ENCODE measurements at regions not wholly inside any gene's neighbourhood (a gene's known extent, or its start where the extent isn't known, plus 50 kb on each side); places are given as distances from the start of the nearest gene placed in this dataset.

DNA sequence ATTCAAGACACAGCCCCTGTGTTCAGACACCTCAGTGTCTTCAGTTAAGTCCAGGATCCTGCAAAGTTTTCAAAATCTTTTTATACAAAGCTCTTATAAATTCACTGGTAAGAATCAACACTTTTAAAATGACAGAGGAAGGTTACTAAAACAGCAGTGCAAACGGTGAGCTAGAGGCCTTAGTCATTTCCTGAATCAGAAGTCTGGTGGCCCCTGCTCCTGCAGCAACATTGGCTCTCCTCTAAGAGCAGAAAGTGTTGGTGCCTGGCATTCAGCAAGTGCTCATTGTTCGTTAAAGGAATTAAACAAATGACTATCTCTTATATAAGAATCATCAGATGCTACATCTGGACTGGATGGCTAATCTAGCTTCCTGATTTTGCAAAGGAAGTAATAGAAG lies 282.9 kb downstream of the PTGER3 start:
- POLR2A ChIA-PET, result no interaction called here
- Histone ChIP-seq H3K36me3 (replicated peaks in 1 of 2; ENCODE audit: control insufficient read depth in 1 of 2, insufficient read depth in 2 of 2, low read length in 2 of 2) (no peaks in the 10 kb centered on the region), H3K27me3 (ENCODE audit: control insufficient read depth in 1 of 2, insufficient read depth in 2 of 2, low read length in 2 of 2) (no peaks in the 10 kb centered on the region), H3K9me3 (ENCODE audit: low read length) (no peaks in the 10 kb centered on the region), H4K20me1 (ENCODE audit: insufficient read depth, low read length) (no peaks in the 10 kb centered on the region), H3K9ac (ENCODE audit: insufficient read depth, low read depth, low read length) (no peak overlapping the region), H3K4me1 (ENCODE audit: insufficient read depth, low read length) (no peaks in the 10 kb centered on the region), H3K4me2 (ENCODE audit: low read depth, low read length) (no peak overlapping the region), H2AFZ (ENCODE audit: low read length) (no peak overlapping the region), H3K4me3 (replicated peaks in 1 of 3; ENCODE audit: insufficient read depth in 1 of 3, low read depth in 2 of 3, low read length in 3 of 3) (no peak overlapping the region), H3K27ac (ENCODE audit: extremely low read length, insufficient read depth, low read length) (no peak overlapping the region), H3K79me2 (ENCODE audit: insufficient read depth, low read length) (no peaks in the 10 kb centered on the region)
- TF ChIP-seq, protein P1, sequence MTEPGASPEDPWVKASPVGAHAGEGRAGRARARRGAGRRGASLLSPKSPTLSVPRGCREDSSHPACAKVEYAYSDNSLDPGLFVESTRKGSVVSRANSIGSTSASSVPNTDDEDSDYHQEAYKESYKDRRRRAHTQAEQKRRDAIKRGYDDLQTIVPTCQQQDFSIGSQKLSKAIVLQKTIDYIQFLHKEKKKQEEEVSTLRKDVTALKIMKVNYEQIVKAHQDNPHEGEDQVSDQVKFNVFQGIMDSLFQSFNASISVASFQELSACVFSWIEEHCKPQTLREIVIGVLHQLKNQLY (CRISPR knock-in tag; IDR thresholded peaks at IDR 0.05), result no peak
- TF ChIP-seq, protein P2, sequence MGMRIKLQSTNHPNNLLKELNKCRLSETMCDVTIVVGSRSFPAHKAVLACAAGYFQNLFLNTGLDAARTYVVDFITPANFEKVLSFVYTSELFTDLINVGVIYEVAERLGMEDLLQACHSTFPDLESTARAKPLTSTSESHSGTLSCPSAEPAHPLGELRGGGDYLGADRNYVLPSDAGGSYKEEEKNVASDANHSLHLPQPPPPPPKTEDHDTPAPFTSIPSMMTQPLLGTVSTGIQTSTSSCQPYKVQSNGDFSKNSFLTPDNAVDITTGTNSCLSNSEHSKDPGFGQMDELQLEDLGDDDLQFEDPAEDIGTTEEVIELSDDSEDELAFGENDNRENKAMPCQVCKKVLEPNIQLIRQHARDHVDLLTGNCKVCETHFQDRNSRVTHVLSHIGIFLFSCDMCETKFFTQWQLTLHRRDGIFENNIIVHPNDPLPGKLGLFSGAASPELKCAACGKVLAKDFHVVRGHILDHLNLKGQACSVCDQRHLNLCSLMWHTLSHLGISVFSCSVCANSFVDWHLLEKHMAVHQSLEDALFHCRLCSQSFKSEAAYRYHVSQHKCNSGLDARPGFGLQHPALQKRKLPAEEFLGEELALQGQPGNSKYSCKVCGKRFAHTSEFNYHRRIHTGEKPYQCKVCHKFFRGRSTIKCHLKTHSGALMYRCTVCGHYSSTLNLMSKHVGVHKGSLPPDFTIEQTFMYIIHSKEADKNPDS (CRISPR knock-in tag; IDR thresholded peaks at IDR 0.05), result no peak
- no peak for TF ChIP-seq RBM22 (optimal IDR thresholded peaks at IDR 0.05; ENCODE audit: low read length)
- no peak for TF ChIP-seq ZNF543 (CRISPR knock-in tag; IDR thresholded peaks at IDR 0.05)
- no peak for TF ChIP-seq ASH2L (IDR thresholded peaks at IDR 0.05; ENCODE audit: insufficient read length, low read depth, low read length)
- no peak for TF ChIP-seq ZNF75D (CRISPR knock-in tag; IDR thresholded peaks at IDR 0.05; ENCODE audit: borderline replicate concordance)
- TF ChIP-seq ZNF431 (CRISPR knock-in tag; IDR thresholded peaks at IDR 0.05; ENCODE audit: borderline replicate concordance, low read depth), result no peak
- no peak for TF ChIP-seq SOX6 (IDR thresholded peaks at IDR 0.05)
- TF ChIP-seq SOX6 (CRISPR knock-in tag; IDR thresholded peaks at IDR 0.05), result no peak
- BruUV-seq (replicated peaks), result no TSS peak
- DNase-seq (ENCODE audit: low spot score) (no peak), FAIRE-seq (no peak), ATAC-seq (no peak)
- intact Hi-C loops (cut with micrococcal nuclease; ENCODE audit: unreplicated experiment), result no loop called here
- CTCF ChIA-PET (ENCODE audit: low intra/inter-chr PET ratio, low total read pairs), result no interaction called here
- 0% methylated on average over 2 of the region's 2 CpGs for WGBS (ENCODE audit: low lambda C conversion rate)
- in situ Hi-C loops (cut with HindIII; ENCODE audit: extremely low pct_ligation_motif_present, low pct_unique_long_range_greater_than_20kb), result no loop called here
